Activated naive CD8-positive, alpha-beta T cell treated with anti-CD3 and anti-CD28 coated beads, Interleukin-2, amount 10 ng/mL, durations not matched to agents 7 days and 5 days (primary cell): ENCODE measurements at regions not wholly inside any gene's neighbourhood (a gene's known extent, or its start where the extent isn't known, plus 50 kb on each side); places are given as distances from the start of the nearest gene placed in this dataset.
"Not testable (repeated sequence)": the region's sequence is repeated elsewhere in the genome, so short reads cannot be mapped to it uniquely, and the experiment has no call there.

Source experiments
- ATAC-seq: fragments of 150-1000 bp; cut with Tn5 transposase; one replicate; pipeline ENCODE4 v1.10.0; 2021; ENCODE audit warnings: low read depth, moderate library complexity
- POLR2A ChIA-PET: fragments of 350-600 bp; sonication (Branson Sonifier 250); formaldehyde crosslinking; loops from one replicate; lab custom pipeline; 2021; ENCODE audit warnings: antibody characterized with exemption; lab: Charles Lee
- DNase-seq: peaks from one replicate; pipeline ENCODE4 v3.0.0; 2021
- H3K27ac Mint-ChIP-seq: one replicate; pipeline ENCODE4 v1.8.0; 2022; ENCODE audit warnings: mild to moderate bottlenecking, mixed read lengths
- H3K27me3 Mint-ChIP-seq: one replicate; pipeline ENCODE4 v1.8.0; 2022; ENCODE audit warnings: mild to moderate bottlenecking, moderate library complexity, mixed read lengths
- H3K36me3 Mint-ChIP-seq: one replicate; pipeline ENCODE4 v1.8.0; 2021; ENCODE audit warnings: mild to moderate bottlenecking, mixed read lengths
- H3K4me1 Mint-ChIP-seq: one replicate; pipeline ENCODE4 v1.8.0; 2021; ENCODE audit warnings: mixed read lengths
- H3K4me3 Mint-ChIP-seq: one replicate; pipeline ENCODE4 v1.8.0; 2022; ENCODE audit warnings: mild to moderate bottlenecking, moderate library complexity, mixed read lengths
- H3K9me3 Mint-ChIP-seq: one replicate; pipeline ENCODE4 v1.8.0; 2021; ENCODE audit warnings: mixed read lengths

DNA sequence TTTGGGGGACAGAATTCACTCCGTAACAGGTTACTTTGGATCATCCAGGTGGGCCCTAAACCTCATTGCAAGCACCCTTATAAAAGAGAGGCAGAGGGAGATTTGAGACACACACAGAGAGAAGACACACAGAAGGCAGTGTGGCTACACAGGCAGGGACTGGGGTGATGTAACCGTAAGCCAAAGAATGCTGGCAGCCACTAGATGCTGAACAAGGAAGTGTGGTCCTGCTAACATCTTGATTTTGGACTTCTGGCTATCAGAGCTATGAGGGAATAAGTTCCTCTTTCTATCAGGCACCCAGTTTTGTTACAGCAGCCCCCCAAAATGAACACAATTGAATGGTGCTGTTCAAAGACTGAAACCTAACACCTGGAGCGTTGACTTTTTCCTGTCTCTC lies 191.3 kb upstream of the MYLIP start:
- POLR2A ChIA-PET = no interaction called here
- H3K36me3 Mint-ChIP-seq = no peaks in the 10 kb centered on the region
- ATAC-seq (no peak), DNase-seq (no peak)
- H3K27me3 Mint-ChIP-seq = peaks cover 4% of the 10 kb centered on the region
- H3K4me3 Mint-ChIP-seq = no peak overlapping the region
- H3K4me1 Mint-ChIP-seq = no peaks in the 10 kb centered on the region
- no peak overlapping the region for H3K27ac Mint-ChIP-seq
- H3K9me3 Mint-ChIP-seq = peaks cover 4% of the 10 kb centered on the region

- Mint-ChIP-seq H3K9me3 (peaks cover 9% of the 10 kb centered on the region), H3K4me1 (no peaks in the 10 kb centered on the region), H3K36me3 (no peaks in the 10 kb centered on the region), H3K27ac (no peak overlapping the region), H3K27me3 (peaks cover 4% of the 10 kb centered on the region), H3K4me3 (no peak overlapping the region)
- POLR2A ChIA-PET = no interaction called here
- ATAC-seq = no peak
- DNase-seq = no peak
Measured at GRCh38 chr6:15936503-15936902, 192.4 kb upstream of the MYLIP start.

DNA sequence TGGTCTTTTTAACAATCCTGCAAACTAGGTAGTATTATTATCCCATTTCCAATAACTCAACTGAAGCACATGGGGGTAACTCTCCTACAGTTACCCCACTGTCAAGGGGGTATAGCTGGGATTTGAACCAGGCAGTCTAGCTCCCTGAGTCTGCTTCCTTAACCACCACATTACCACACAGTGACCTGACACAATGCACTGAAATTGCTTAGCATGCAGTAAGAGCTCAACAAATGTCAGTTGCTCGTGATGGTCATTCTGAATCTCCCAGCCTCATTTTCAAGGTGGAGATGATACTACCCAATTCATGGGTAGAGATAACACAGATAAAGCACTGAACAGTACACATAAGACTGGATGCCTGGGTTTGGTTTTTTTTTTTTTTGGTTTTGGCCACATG lies 193.2 kb upstream of the MYLIP start:
- H3K4me3 Mint-ChIP-seq = no peak overlapping the region
- H3K36me3 Mint-ChIP-seq = no peaks in the 10 kb centered on the region
- H3K27ac Mint-ChIP-seq = no peak overlapping the region
- no peak for DNase-seq
- no peaks in the 10 kb centered on the region for H3K4me1 Mint-ChIP-seq
- no peak for ATAC-seq
- peaks cover 4% of the 10 kb centered on the region for H3K27me3 Mint-ChIP-seq
- POLR2A ChIA-PET = no interaction called here
- H3K9me3 Mint-ChIP-seq = peaks cover 12% of the 10 kb centered on the region

- H3K4me1 Mint-ChIP-seq, H3K36me3 Mint-ChIP-seq, ATAC-seq, H3K27ac Mint-ChIP-seq, DNase-seq, POLR2A ChIA-PET, H3K4me3 Mint-ChIP-seq, H3K27me3 Mint-ChIP-seq: not testable (repeated sequence)
- peaks cover 20% of the 10 kb centered on the region for H3K9me3 Mint-ChIP-seq
Measured at GRCh38 chr6:15931697-15932096, 197.2 kb upstream of the MYLIP start.

DNA sequence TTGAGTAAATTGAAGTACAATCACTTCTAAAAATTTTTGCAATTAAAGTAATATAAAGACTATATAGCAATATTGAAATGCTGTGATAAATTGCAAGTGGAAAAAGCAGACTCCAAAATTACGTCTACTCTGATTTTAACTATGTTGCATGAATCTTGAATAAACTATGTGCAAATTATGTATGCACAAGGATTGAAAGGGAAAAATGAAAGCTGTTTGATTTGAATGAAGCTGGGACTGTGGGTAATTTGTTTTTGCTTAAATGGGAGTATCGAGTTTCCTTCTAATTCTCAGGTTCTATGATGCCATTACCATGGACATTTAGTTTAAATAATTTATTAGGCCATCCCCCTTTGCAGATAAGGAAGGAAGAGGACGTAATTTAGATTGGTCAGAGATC lies 198.7 kb upstream of the MYLIP start:
- Mint-ChIP-seq H3K4me3 (no peak overlapping the region), H3K27me3 (peaks cover 2% of the 10 kb centered on the region), H3K36me3 (no peaks in the 10 kb centered on the region), H3K4me1 (no peaks in the 10 kb centered on the region), H3K27ac (no peak overlapping the region), H3K9me3 (peaks cover 20% of the 10 kb centered on the region)
- DNase-seq (no peak), ATAC-seq (no peak)
- POLR2A ChIA-PET = no interaction called here

GRCh38 chr6:15929685-15930084 lies 199.2 kb upstream of the MYLIP start:
- DNase-seq (no peak), ATAC-seq (no peak)
- H3K27me3 Mint-ChIP-seq = peaks cover 2% of the 10 kb centered on the region
- no peaks in the 10 kb centered on the region for H3K36me3 Mint-ChIP-seq
- POLR2A ChIA-PET = no interaction called here
- H3K9me3 Mint-ChIP-seq = peaks cover 20% of the 10 kb centered on the region
- H3K4me3 Mint-ChIP-seq = no peak overlapping the region
- no peaks in the 10 kb centered on the region for H3K4me1 Mint-ChIP-seq
- no peak overlapping the region for H3K27ac Mint-ChIP-seq

DNA sequence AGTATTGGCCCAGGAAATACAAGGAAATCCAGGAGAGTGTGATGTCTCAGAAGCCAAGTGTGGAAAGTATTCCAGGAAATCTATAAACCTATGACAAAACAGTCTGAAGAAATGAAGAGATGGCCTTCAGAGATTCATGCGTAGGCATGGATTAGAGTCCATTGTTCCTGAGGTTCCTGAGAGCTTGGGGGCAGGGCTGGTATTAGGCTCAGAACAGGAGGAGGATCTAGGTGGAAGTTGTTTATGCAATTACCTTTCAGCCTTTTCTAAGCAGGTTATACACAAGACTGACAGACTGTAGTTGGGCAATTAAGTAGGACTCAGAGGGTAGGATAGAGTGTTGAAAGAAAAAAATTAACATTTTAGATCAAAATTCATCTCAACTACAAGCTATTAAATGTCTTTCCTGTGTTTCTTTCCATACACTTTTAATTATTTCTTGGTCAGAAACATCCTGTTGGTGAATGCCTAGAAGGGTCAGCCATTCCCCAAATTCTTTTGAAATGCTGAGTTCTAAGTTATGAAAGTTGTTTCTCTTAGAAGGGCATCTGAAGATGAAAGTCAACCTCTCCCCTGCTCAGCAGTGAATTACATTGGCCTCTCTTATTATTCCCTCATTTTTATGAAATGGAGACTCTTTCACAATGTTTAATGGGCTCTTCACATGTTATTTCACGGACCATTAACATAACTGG lies 201.2 kb upstream of the MYLIP start:
- Mint-ChIP-seq H3K4me1 (no peaks in the 10 kb centered on the region), H3K9me3 (peaks cover 20% of the 10 kb centered on the region), H3K4me3 (no peak overlapping the region), H3K36me3 (no peaks in the 10 kb centered on the region), H3K27ac (no peak overlapping the region), H3K27me3 (no peaks in the 10 kb centered on the region)
- POLR2A ChIA-PET = no interaction called here
- DNase-seq (no peak), ATAC-seq (no peak)

GRCh38 chr6:15926256-15926655 lies 202.6 kb upstream of the MYLIP start:
- H3K4me3 Mint-ChIP-seq = no peak overlapping the region
- POLR2A ChIA-PET = no interaction called here
- ATAC-seq (no peak), DNase-seq (no peak)
- no peaks in the 10 kb centered on the region for H3K36me3 Mint-ChIP-seq
- peaks cover 14% of the 10 kb centered on the region for H3K9me3 Mint-ChIP-seq
- H3K27me3 Mint-ChIP-seq = no peaks in the 10 kb centered on the region
- no peak overlapping the region for H3K27ac Mint-ChIP-seq
- no peaks in the 10 kb centered on the region for H3K4me1 Mint-ChIP-seq

DNA sequence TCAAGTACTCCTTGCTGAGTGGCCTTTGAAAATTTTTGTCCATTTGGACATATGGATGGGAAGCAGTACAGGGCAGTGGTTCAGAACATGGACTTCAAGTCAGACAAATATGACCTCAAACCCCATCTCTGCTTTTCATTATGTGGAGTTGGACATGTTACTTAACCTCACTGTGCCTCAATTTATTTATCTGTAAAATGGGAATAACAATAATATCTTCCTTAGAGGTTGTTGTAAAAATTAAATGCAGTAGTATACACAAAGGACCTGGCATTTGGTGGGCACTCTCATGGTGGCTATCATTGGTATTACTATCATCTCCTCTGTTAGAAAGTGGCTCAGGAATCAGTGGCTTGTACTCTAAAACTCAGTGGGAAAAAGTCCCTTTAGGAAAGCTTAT lies 204.0 kb upstream of the MYLIP start:
- H3K9me3 Mint-ChIP-seq = peaks cover 6% of the 10 kb centered on the region
- H3K4me1 Mint-ChIP-seq = no peaks in the 10 kb centered on the region
- no peaks in the 10 kb centered on the region for H3K36me3 Mint-ChIP-seq
- no peak overlapping the region for H3K27ac Mint-ChIP-seq
- no peaks in the 10 kb centered on the region for H3K27me3 Mint-ChIP-seq
- no peak for ATAC-seq
- POLR2A ChIA-PET = no interaction called here
- no peak for DNase-seq
- no peak overlapping the region for H3K4me3 Mint-ChIP-seq

DNA sequence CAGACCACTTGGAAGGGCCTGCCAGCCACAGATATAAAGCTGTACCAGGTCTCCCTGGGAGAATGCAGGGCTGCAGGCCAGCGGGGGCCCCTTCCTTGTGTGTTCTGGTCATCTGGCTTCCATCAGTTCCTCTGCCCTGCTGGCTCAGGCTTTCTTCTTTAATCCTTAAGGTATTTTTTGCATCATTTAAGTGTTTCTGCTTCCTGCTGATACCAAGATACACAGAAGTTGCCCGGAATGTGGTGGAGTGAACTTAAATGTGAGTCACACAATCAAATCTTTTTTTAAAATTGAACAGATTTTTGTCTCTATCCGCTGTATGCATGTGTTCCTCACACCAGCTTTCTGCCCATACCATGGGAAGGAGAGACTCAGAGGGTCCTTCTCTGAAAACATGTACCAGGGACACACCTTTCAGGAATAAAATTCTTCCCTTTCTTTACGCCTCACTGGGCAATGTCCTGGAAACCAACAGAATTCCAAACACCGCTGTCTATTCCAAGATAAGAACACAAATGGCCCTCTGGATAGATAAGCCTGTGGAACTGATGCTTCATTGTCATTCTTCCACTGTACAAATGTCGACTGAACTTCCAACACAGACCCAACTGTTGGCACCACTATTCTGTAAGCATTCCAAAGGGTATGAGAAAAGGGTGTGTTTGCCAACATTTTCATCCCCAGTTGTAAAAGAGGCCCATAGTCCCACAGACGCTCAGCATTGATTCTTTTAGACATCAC lies 206.2 kb upstream of the MYLIP start:
- DNase-seq (no peak), ATAC-seq (no peak)
- no peak overlapping the region for H3K27ac Mint-ChIP-seq
- no peaks in the 10 kb centered on the region for H3K27me3 Mint-ChIP-seq
- no peak overlapping the region for H3K4me3 Mint-ChIP-seq
- no peaks in the 10 kb centered on the region for H3K36me3 Mint-ChIP-seq
- no peaks in the 10 kb centered on the region for H3K4me1 Mint-ChIP-seq
- POLR2A ChIA-PET = no interaction called here
- peaks cover 5% of the 10 kb centered on the region for H3K9me3 Mint-ChIP-seq

GRCh38 chr6:15921243-15921642 lies 207.6 kb upstream of the MYLIP start:
- Mint-ChIP-seq H3K4me3 (no peak overlapping the region), H3K36me3 (no peaks in the 10 kb centered on the region), H3K9me3 (no peaks in the 10 kb centered on the region), H3K27me3 (no peaks in the 10 kb centered on the region), H3K4me1 (no peaks in the 10 kb centered on the region), H3K27ac (no peak overlapping the region)
- ATAC-seq (no peak), DNase-seq (no peak)
- POLR2A ChIA-PET = no interaction called here

GRCh38 chr6:15916581-15916980 lies 212.3 kb upstream of the MYLIP start:
- peaks cover 3% of the 10 kb centered on the region for H3K4me1 Mint-ChIP-seq
- no peak for ATAC-seq
- POLR2A ChIA-PET = no interaction called here

GRCh38 chr6:15915508-15916178 lies 213.2 kb upstream of the MYLIP start:
- Mint-ChIP-seq H3K4me3 (no peak overlapping the region), H3K4me1 (peaks cover 3% of the 10 kb centered on the region), H3K27me3 (peaks cover 2% of the 10 kb centered on the region), H3K27ac (no peak overlapping the region), H3K9me3 (no peaks in the 10 kb centered on the region), H3K36me3 (no peaks in the 10 kb centered on the region)
- POLR2A ChIA-PET = no interaction called here
- DNase-seq = no peak
- ATAC-seq = no peak

More at GRCh38 chr6:15916581-15916980, 212.3 kb upstream of the MYLIP start:
- DNase-seq = no peak
- Mint-ChIP-seq H3K4me3 (no peak overlapping the region), H3K27me3 (peaks cover 2% of the 10 kb centered on the region), H3K36me3 (no peaks in the 10 kb centered on the region), H3K27ac (no peak overlapping the region), H3K9me3 (no peaks in the 10 kb centered on the region)

GRCh38 chr6:15914553-15914952 lies 214.3 kb upstream of the MYLIP start:
- POLR2A ChIA-PET = no interaction called here
- H3K9me3 Mint-ChIP-seq = no peaks in the 10 kb centered on the region
- H3K36me3 Mint-ChIP-seq = no peaks in the 10 kb centered on the region
- peaks cover 3% of the 10 kb centered on the region for H3K4me1 Mint-ChIP-seq
- H3K27ac Mint-ChIP-seq = no peak overlapping the region
- no peak for DNase-seq
- peaks cover 2% of the 10 kb centered on the region for H3K27me3 Mint-ChIP-seq
- no peak overlapping the region for H3K4me3 Mint-ChIP-seq
- no peak for ATAC-seq
